GM04503 (cell line): ENCODE measurements at regions not wholly inside any gene's neighbourhood (a gene's known extent, or its start where the extent isn't known, plus 50 kb on each side); places are given as distances from the start of the nearest gene placed in this dataset.

Experiments
- DNase-seq: peaks from one replicate; pipeline ENCODE4 v3.0.0-alpha.2; 2012; ENCODE audit warnings: low read depth

GRCh38 chr12:75721796-75722195, 210.4 kb upstream of the KRR1 start:
- no peak for DNase-seq

GRCh38 chr12:75720812-75721641, 209.6 kb upstream of the KRR1 start:
- no peak for DNase-seq

GRCh38 chr12:75717902-75718301, 206.5 kb upstream of the KRR1 start:
- no peak for DNase-seq

- DNase-seq, result no peak
These were observed 205.0 kb upstream of the KRR1 start for GRCh38 chr12:75716291-75717025.

- no peak for DNase-seq
These were observed 204.3 kb upstream of the KRR1 start for GRCh38 chr12:75715682-75716081.

GRCh38 chr12:75715323-75715644, 203.9 kb upstream of the KRR1 start:
- no peak for DNase-seq

GRCh38 chr12:75714462-75715322, 203.3 kb upstream of the KRR1 start:
- DNase-seq, result no peak

- DNase-seq, result no peak
These were observed 202.0 kb upstream of the KRR1 start for GRCh38 chr12:75713434-75713833.

GRCh38 chr12:75712223-75712622, 200.8 kb upstream of the KRR1 start:
- DNase-seq, result no peak

- DNase-seq, result no peak
These were observed 199.9 kb upstream of the KRR1 start for GRCh38 chr12:75711271-75711670.

GRCh38 chr12:75710361-75711069, 199.1 kb upstream of the KRR1 start:
- no peak for DNase-seq

GRCh38 chr12:75709503-75709902, 198.1 kb upstream of the KRR1 start:
- DNase-seq, result no peak

GRCh38 chr12:75708802-75709201, 197.4 kb upstream of the KRR1 start:
- DNase-seq, result no peak

- DNase-seq, result no peak
These were observed 196.6 kb upstream of the KRR1 start for GRCh38 chr12:75707983-75708382.

GRCh38 chr12:75706786-75707605, 195.6 kb upstream of the KRR1 start:
- DNase-seq, result no peak

- peak; percentile 72 for DNase-seq
These were observed 194.6 kb upstream of the KRR1 start for GRCh38 chr12:75705749-75706711.

GRCh38 chr12:75704664-75705063, 193.3 kb upstream of the KRR1 start:
- no peak for DNase-seq

- DNase-seq, result no peak
These were observed 192.8 kb upstream of the KRR1 start for GRCh38 chr12:75704208-75704607.

GRCh38 chr12:75703131-75703530, 191.7 kb upstream of the KRR1 start:
- no peak for DNase-seq
